HG03280 (cell line): ENCODE measurements at regions not wholly inside any gene's neighbourhood (a gene's known extent, or its start where the extent isn't known, plus 50 kb on each side); places are given as distances from the start of the nearest gene placed in this dataset.
"Not testable (repeated sequence)": the region's sequence is repeated elsewhere in the genome, so short reads cannot be mapped to it uniquely, and the experiment has no call there.

Experiments
- ATAC-seq: cut with Tn5 transposase; IDR thresholded peaks from one replicate; pipeline ENCODE4 v1.9.1; 2021; ENCODE audit warnings: mild to moderate bottlenecking, moderate library complexity; ENCODE audit not compliant: unreplicated experiment

DNA sequence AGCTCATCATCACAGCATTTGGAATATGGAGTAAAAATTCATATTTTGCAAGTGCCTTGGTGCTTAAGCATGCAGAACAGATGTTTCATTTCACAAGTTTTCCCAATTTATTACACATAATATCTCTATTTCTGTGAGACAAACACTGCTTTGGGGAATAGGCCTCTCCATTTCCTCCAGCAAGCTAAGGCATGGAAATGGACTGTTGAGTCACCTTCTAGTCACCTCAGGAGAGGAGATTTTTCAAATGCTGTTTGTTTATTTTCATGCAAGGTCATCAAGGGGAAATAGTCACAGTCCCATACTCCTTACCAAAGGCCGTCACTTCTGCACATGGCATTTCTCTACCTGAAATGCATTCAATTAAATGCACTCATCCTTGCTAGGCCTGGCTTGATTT is 57.4 kb upstream of the NUTM2D start:
- ATAC-seq: not testable (repeated sequence)

DNA sequence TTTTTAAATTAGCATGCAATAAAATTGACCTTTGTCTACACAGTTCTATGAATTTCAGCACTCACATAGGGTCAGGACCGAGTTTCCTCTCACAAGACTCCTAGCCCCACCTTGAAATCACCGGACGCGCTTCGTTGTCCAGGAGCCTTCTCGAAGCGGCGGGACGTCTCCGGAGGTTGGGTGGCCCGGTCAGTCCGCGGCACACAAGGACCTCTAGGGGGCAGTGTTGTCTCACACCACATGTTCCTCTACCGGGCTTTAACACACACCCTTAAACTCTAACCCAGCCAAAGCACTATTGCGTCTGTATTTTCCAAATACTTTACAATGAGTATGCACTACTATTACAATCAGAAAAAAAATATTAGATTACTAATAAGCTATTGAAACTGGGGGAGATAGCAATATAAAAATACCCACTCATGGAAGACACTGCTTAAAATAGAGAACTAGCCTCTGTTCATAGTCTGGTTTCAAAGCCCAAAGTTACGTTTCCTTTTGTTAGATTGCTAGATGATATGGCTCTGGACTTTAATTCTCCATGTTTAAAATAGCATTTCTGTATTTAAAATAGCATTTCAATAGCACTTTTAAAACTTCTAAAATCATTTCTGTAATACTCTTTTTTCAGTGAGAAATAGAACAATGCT is 56.0 kb upstream of the NUTM2D start:
- peak; percentile 95 for ATAC-seq

DNA sequence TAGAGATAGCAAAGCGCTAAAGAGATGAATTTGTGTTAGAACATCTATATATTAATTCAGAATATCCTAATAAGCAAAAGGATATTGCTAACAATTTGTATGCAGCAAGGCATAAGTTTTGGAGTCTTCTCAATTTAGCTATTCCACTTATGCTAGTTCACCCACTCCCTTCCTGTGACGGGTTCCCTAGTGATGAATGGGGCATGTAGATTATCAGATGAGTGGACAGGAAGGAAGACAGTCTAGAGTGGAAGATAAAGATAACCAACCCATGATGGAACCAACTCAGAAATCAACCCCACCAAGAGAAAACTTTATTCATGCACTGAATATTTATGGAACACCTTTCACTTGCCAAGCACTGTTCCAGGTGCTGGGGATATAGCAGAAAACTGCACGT is 55.4 kb upstream of the NUTM2D start:
- ATAC-seq: not testable (repeated sequence)

DNA sequence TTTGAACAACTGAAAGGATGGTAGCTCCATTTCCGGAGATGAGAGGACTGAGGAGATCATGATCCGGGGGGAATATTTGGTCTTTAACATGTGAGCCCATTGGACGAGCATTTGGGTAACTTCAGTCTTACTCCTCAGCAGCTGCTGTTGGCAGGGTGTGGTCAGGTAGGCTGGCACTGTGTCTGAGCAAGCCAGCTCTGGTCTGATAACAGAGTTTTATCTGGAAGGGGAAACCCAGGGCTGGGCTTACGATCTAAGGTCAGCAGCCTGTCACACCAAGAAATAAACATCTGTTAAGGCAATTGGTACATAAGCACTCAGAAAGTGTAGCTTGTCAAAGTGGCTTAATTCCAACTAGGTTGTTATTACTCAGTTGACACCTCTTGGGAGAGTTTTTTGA is 53.8 kb upstream of the NUTM2D start:
- not testable (repeated sequence) for ATAC-seq

DNA sequence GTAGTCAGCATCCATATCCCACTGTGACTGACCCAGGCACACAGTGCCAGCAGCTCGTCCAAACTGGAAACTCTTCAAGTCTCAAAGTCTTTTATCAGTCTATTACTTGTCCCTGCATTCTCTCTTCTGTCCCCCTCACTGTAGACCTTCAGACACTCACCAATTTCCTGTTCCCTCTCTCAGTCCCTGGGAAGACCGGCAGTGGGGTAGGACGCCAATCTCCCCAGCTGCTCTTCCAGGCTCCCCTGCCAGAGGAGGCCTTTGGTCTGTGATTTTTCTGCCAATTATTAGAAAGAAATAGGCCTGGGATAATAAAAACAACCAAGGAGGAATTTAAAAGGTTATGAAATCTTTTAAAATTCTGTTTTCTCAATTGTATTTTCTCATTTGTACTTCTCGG is 50.9 kb upstream of the NUTM2D start:
- not testable (repeated sequence) for ATAC-seq
